HCT116 (cell line): ENCODE measurements at regions not wholly inside any gene's neighbourhood (a gene's known extent, or its start where the extent isn't known, plus 50 kb on each side); places are given as distances from the start of the nearest gene placed in this dataset.

Source experiments
- ATAC-seq: fragments of 200-7000 bp; cut with Tn5 transposase; 2 replicates; pipeline ENCODE4 v1.9.1; 2020; ENCODE audit warnings: mild to moderate bottlenecking, moderate library complexity
- BruUV-seq: library from RNA; stranded (reverse); fragments of 400-500 nt; replicated peaks from 2 replicates; lab custom pipeline; 2021; lab: Mats Ljungman, UMichigan
- CTCF ChIA-PET: fragments of 300-600 bp; sonication (Branson Sonifier 250); formaldehyde crosslinking; loops from one replicate; lab custom pipeline; 2021; ENCODE audit warnings: antibody characterized with exemption; lab: Charles Lee
- POLR2A ChIA-PET: fragments of 300-600, 350-600 bp; sonication (Branson Sonifier 250); formaldehyde crosslinking; loops from one replicate; lab custom pipeline; 2021; ENCODE audit warnings: antibody characterized with exemption; lab: Charles Lee
- RAD21 ChIA-PET, 2 experiments: fragments of 300-600 bp; sonication (Branson Sonifier 250); formaldehyde crosslinking; loops; one replicate each; lab custom pipeline; 2023; ENCODE audit warnings: low total read pairs in 2 of 2; ENCODE audit not compliant: uncharacterized antibody in 2 of 2, unreplicated experiment in 2 of 2, low non-redundant PET in 1 of 2; lab: Charles Lee
- DNase-seq: peaks from one replicate; pipeline ENCODE4 v3.0.0-alpha.2; 2010; ENCODE audit warnings: low read depth, low spot score
- H2AFZ ChIP-seq: fragments of 200-600 bp; shearing (Covaris generic), sonication (generic); 2 replicates; pipeline ENCODE4 v1.6.1; 2017; ENCODE audit warnings: low read depth, mixed run types, mixed read lengths, antibody characterized with exemption, low read length; ENCODE audit not compliant: poor library complexity, severe bottlenecking
- H3K27ac ChIP-seq: 2 replicates; pipeline ENCODE4 v1.5.1; 2012; ENCODE audit warnings: low read depth, low read length
- H3K27me3 ChIP-seq: fragments of 200-600 bp; sonication (generic); 2 replicates; pipeline ENCODE4 v1.6.1; 2016; ENCODE audit warnings: mixed run types, low read length, mixed read lengths; ENCODE audit not compliant: insufficient read depth
- H3K36me3 ChIP-seq, 2 experiments: fragments of 200-500 bp in 1 of 2; fragments of 200-600 bp in 1 of 2; sonication (Bioruptor generic) in 1 of 2; sonication (generic) in 1 of 2; 2 replicates each; pipeline versions ENCODE4 v1.5.1 to v1.6.1; 2014 to 2016; ENCODE audit warnings: low read length in 2 of 2, inconsistent platforms in 1 of 2, mixed read lengths in 1 of 2, mixed run types in 1 of 2; ENCODE audit not compliant: insufficient read depth in 2 of 2, control insufficient read depth in 1 of 2
- H3K4me1 ChIP-seq, 2 experiments: fragments of 200-600 bp in 1 of 2; sonication (generic) in 1 of 2; 2 replicates each; pipeline versions ENCODE4 v1.5.1 to v1.6.1; 2012 to 2017; ENCODE audit warnings: low read length in 2 of 2, inconsistent platforms in 1 of 2, mild to moderate bottlenecking in 1 of 2, mixed read lengths in 1 of 2, mixed run types in 1 of 2, moderate library complexity in 1 of 2; ENCODE audit not compliant: insufficient read depth in 2 of 2, control insufficient read depth in 1 of 2
- H3K4me2 ChIP-seq: fragments of 200-600 bp; sonication (generic); 2 replicates; pipeline ENCODE4 v1.6.1; 2017; ENCODE audit warnings: mixed run types, low read length, mixed read lengths
- H3K4me3 ChIP-seq, 2 experiments: fragments of 200-600 bp in 1 of 2; sonication (generic) in 1 of 2; replicated peaks in 1 of 2; 2 replicates each; pipeline ENCODE4 v1.5.1; 2011 to 2016; ENCODE audit warnings: low read length in 2 of 2, control low read depth in 1 of 2, low read depth in 1 of 2, mild to moderate bottlenecking in 1 of 2, mixed read lengths in 1 of 2, mixed run types in 1 of 2
- H3K79me2 ChIP-seq: fragments of 200-600 bp; sonication (generic); 2 replicates; pipeline ENCODE4 v1.6.1; 2017; ENCODE audit warnings: mild to moderate bottlenecking, mixed run types, low read length, moderate library complexity, mixed read lengths; ENCODE audit not compliant: insufficient read depth
- H3K9ac ChIP-seq: fragments of 200-600 bp; sonication (generic); 2 replicates; pipeline ENCODE4 v1.6.1; 2016; ENCODE audit warnings: low read length, mixed read lengths
- H3K9me2 ChIP-seq: fragments of 200-600 bp; sonication (generic), shearing (Covaris generic); 2 replicates; pipeline ENCODE4 v1.6.1; 2017; ENCODE audit warnings: mixed run types, mild to moderate bottlenecking, moderate library complexity; ENCODE audit not compliant: insufficient read depth
- H3K9me3 ChIP-seq, 2 experiments: fragments of 200-500 bp in 1 of 2; fragments of 200-600 bp in 1 of 2; sonication (Bioruptor generic) in 1 of 2; sonication (generic) in 1 of 2; 2 replicates each; pipeline ENCODE4 v1.6.1; 2014 to 2017; ENCODE audit warnings: low read length in 2 of 2, mixed read lengths in 2 of 2, inconsistent platforms in 1 of 2, low read depth in 1 of 2, mild to moderate bottlenecking in 1 of 2, mixed run types in 1 of 2, moderate library complexity in 1 of 2; ENCODE audit not compliant: control insufficient read depth in 1 of 2, insufficient read depth in 1 of 2
- H4K20me1 ChIP-seq: fragments of 200-600 bp; sonication (generic), shearing (Covaris generic); 2 replicates; pipeline ENCODE4 v1.6.1; 2017; ENCODE audit warnings: mixed run types, mild to moderate bottlenecking, moderate library complexity; ENCODE audit not compliant: insufficient read depth
- CEBPB ChIP-seq: IDR thresholded peaks from 2 replicates; pipeline ENCODE4 v1.6.1; 2012; ENCODE audit warnings: low read depth
- CTCF ChIP-seq, 3 experiments: fragments of 200-600 bp in 1 of 3; sonication (generic) in 1 of 3; IDR thresholded peaks in 2 of 3; conservative IDR thresholded peaks in 1 of 3; 2 replicates each; pipeline ENCODE4 v1.5.1; 2012 to 2017; ENCODE audit warnings: low read depth in 2 of 3, low read length in 2 of 3, antibody characterized with exemption in 1 of 3, borderline replicate concordance in 1 of 3, control low read depth in 1 of 3, mild to moderate bottlenecking in 1 of 3, mixed read lengths in 1 of 3, mixed run types in 1 of 3, moderate library complexity in 1 of 3; ENCODE audit not compliant: insufficient read depth in 1 of 3
- SIN3A ChIP-seq: IDR thresholded peaks from 2 replicates; pipeline ENCODE4 v1.6.1; 2012; ENCODE audit warnings: low read depth
- TCF7L2 ChIP-seq: IDR thresholded peaks from 2 replicates; pipeline ENCODE4 v1.7.0; 2011; ENCODE audit warnings: borderline replicate concordance, inconsistent platforms; ENCODE audit not compliant: insufficient read depth, insufficient read length; ENCODE audit errors: extremely low read depth
- YY1 ChIP-seq: IDR thresholded peaks from 2 replicates; pipeline ENCODE4 v1.6.1; 2011; ENCODE audit warnings: low read length, low read depth, moderate library complexity, mild to moderate bottlenecking; ENCODE audit not compliant: insufficient replicate concordance; ENCODE audit errors: extremely low read depth
- ZBTB33 ChIP-seq: IDR thresholded peaks from 2 replicates; pipeline ENCODE4 v1.6.1; 2011; ENCODE audit warnings: mild to moderate bottlenecking, low read length, moderate library complexity; ENCODE audit not compliant: insufficient replicate concordance; ENCODE audit errors: extremely low read depth
- ZFX ChIP-seq: fragments of 450-650 bp; IDR thresholded peaks from 2 replicates; pipeline ENCODE4 v1.6.1; 2017
- intact Hi-C: fragments of 100-400 bp; cut with micrococcal nuclease; formaldehyde crosslinking; loops from 2 replicates; pipeline ENCODE4 v1.10.0; 2022

GRCh38 chr14:27557445-27557844, 959.6 kb upstream of the NOVA1 start (continued):
- TF ChIP-seq CTCF (IDR thresholded peaks at IDR 0.05 in 2 of 3, conservative IDR thresholded peaks at IDR 0.05 in 1 of 3; ENCODE audit: borderline replicate concordance in 1 of 3, insufficient read depth in 1 of 3, low read depth in 2 of 3, low read length in 2 of 3): no peak

GRCh38 chr14:27559848-27560247, 962.0 kb upstream of the NOVA1 start:
- peaks cover 3 to 15% of the 10 kb centered on the region in 2 experiments; a peak in 2 of 4 replicates for H3K9me3 ChIP-seq
- TF ChIP-seq ZBTB33 (no peak), ZFX (no peak), SIN3A (no peak), CEBPB (no peak), YY1 (no peak), TCF7L2 (no peak)
- intact Hi-C loops: no loop called here

More at GRCh38 chr14:27559848-27560247, 962.0 kb upstream of the NOVA1 start:
- BruUV-seq: no TSS peak
- DNase-seq (no peak), ATAC-seq (no peak)
- ChIA-PET RAD21 (no interaction called here), POLR2A (no interaction called here), CTCF (no interaction called here)
- no peak overlapping the region for H3K27ac ChIP-seq
- no peaks in the 10 kb centered on the region for H3K79me2 ChIP-seq
- no peak overlapping the region for H3K9ac ChIP-seq
- no peaks in the 10 kb centered on the region for H4K20me1 ChIP-seq
- H2AFZ ChIP-seq: no peak overlapping the region
- H3K9me2 ChIP-seq: no peaks in the 10 kb centered on the region
- no peaks in the 10 kb centered on the region for H3K27me3 ChIP-seq
- H3K36me3 ChIP-seq: no peaks in the 10 kb centered on the region
- no peaks in the 10 kb centered on the region for H3K4me1 ChIP-seq
- H3K4me2 ChIP-seq: no peak overlapping the region
- no peak overlapping the region for H3K4me3 ChIP-seq
